Activated CD4-positive, alpha-beta T cell treated with anti-CD3 and anti-CD28 coated beads, Interleukin-2, amount 50 U/mL, for 4 hours (primary cell): ENCODE measurements at regions not wholly inside any gene's neighbourhood (a gene's known extent, or its start where the extent isn't known, plus 50 kb on each side); places are given as distances from the start of the nearest gene placed in this dataset.
"Not testable (repeated sequence)": the region's sequence is repeated elsewhere in the genome, so short reads cannot be mapped to it uniquely, and the experiment has no call there.

ENCODE experiments used
- DNase-seq, 2 experiments: peaks; one replicate each; pipeline ENCODE4 v3.0.0-alpha.2; 2020

- peak; percentile 28 for DNase-seq
These were observed 51.2 kb upstream of the CARD11 start for GRCh38 chr7:3094701-3095445.

GRCh38 chr7:3097734-3098133 lies 54.1 kb upstream of the CARD11 start:
- DNase-seq, result no peak

- no peak for DNase-seq
These were observed 58.5 kb upstream of the CARD11 start for GRCh38 chr7:3102159-3102558.

- no peak for DNase-seq
These were observed 60.1 kb upstream of the CARD11 start for GRCh38 chr7:3103614-3104398.

GRCh38 chr7:3105856-3106255 lies 62.2 kb upstream of the CARD11 start:
- DNase-seq, result no peak

GRCh38 chr7:3106361-3106826 lies 62.7 kb upstream of the CARD11 start:
- no peak for DNase-seq

- no peak for DNase-seq
These were observed 63.6 kb upstream of the CARD11 start for GRCh38 chr7:3107228-3107763.

GRCh38 chr7:3107889-3108570 lies 64.4 kb upstream of the CARD11 start:
- no peak for DNase-seq

- no peak for DNase-seq
These were observed 65.7 kb upstream of the CARD11 start for GRCh38 chr7:3109311-3109915.

GRCh38 chr7:3112479-3113134 lies 68.9 kb upstream of the CARD11 start:
- DNase-seq, result no peak

GRCh38 chr7:3114917-3115316 lies 71.2 kb upstream of the CARD11 start:
- no peak for DNase-seq

- no peak for DNase-seq
These were observed 73.4 kb upstream of the CARD11 start for GRCh38 chr7:3117081-3117480.

- no peak for DNase-seq
These were observed 74.0 kb upstream of the CARD11 start for GRCh38 chr7:3117488-3118231.

GRCh38 chr7:3119352-3119927 lies 75.8 kb upstream of the CARD11 start:
- DNase-seq, result not testable (repeated sequence)

- no peak for DNase-seq
These were observed 76.3 kb upstream of the CARD11 start for GRCh38 chr7:3119963-3120362.

- DNase-seq, result no peak
These were observed 76.8 kb upstream of the CARD11 start for GRCh38 chr7:3120513-3120912.

- no peak for DNase-seq
These were observed 85.3 kb upstream of the CARD11 start for GRCh38 chr7:3128857-3129490.

GRCh38 chr7:3133811-3134385 lies 90.2 kb upstream of the CARD11 start:
- no peak for DNase-seq

- no peak for DNase-seq
These were observed 91.1 kb upstream of the CARD11 start for GRCh38 chr7:3134745-3135144.

GRCh38 chr7:3135626-3136025 lies 92.0 kb upstream of the CARD11 start:
- DNase-seq, result no peak
